ENCODE measurements at regions not wholly inside any gene's neighbourhood (a gene's known extent, or its start where the extent isn't known, plus 50 kb on each side); places are given as distances from the start of the nearest gene placed in this dataset.
A peak's percentile ranks its signal among the peaks of the same experiment; 100 is the strongest.

GRCh38 chr2:19244460-19245363, 113.7 kb downstream of the OSR1 start:
- Histone ChIP-seq H3K4me3 (no peak overlapping the region), H3K4me1 (no peaks in the 10 kb centered on the region), H3K27ac (no peak overlapping the region), H3K27me3 (no peaks in the 10 kb centered on the region), H3K9me3 (no peaks in the 10 kb centered on the region), H3K36me3 (no peaks in the 10 kb centered on the region)
- TF ChIP-seq CTCF (IDR thresholded peaks at IDR 0.05) (no peak), POLR2A (IDR thresholded peaks at IDR 0.05) (no peak)
- DNase-seq: no peak
- WGBS, 2 donors: 82 to 83% methylated on average over 9 of the region's 9 CpGs
- intact Hi-C loops (cut with DNase I): no loop called here

GRCh38 chr2:19238440-19239060, 119.9 kb downstream of the OSR1 start:
- Histone ChIP-seq H3K9me3 (no peaks in the 10 kb centered on the region), H3K4me3 (no peak overlapping the region), H3K27ac (no peak overlapping the region), H3K27me3 (no peaks in the 10 kb centered on the region), H3K4me1 (peaks cover 0 to 24% (median 7%) of the 10 kb centered on the region in 3 donors), H3K36me3 (no peaks in the 10 kb centered on the region)
- no peak for DNase-seq
- WGBS, 2 donors: 43 to 83% methylated on average over 7 to 8 of the region's 8 CpGs
- no peak for TF ChIP-seq POLR2A (IDR thresholded peaks at IDR 0.05)
- no peak for TF ChIP-seq CTCF (IDR thresholded peaks at IDR 0.05)
- intact Hi-C loops (cut with DNase I): no loop called here

GRCh38 chr2:19235308-19235707, 123.1 kb downstream of the OSR1 start:
- no peak for DNase-seq
- no peaks in the 10 kb centered on the region for H3K36me3 ChIP-seq
- WGBS, 2 donors: 15 to 27% methylated on average over 2 of the region's 2 CpGs
- no peak for TF ChIP-seq CTCF (IDR thresholded peaks at IDR 0.05)
- TF ChIP-seq POLR2A (IDR thresholded peaks at IDR 0.05): no peak
- H3K27me3 ChIP-seq: no peaks in the 10 kb centered on the region
- H3K4me1 ChIP-seq: peaks cover 0 to 24% (median 7%) of the 10 kb centered on the region in 3 donors
- peak overlapping the region; percentile 40 to 54 (median 42) for H3K27ac ChIP-seq
- H3K9me3 ChIP-seq: no peaks in the 10 kb centered on the region
- no peak overlapping the region for H3K4me3 ChIP-seq
- intact Hi-C loops (cut with DNase I): no loop called here

- Histone ChIP-seq H3K27me3 (peaks cover 0 to 10% (median 0%) of the 10 kb centered on the region in 4 donors), H3K4me3 (no peak overlapping the region), H3K4me1 (peaks cover 0 to 42% (median 12%) of the 10 kb centered on the region in 3 donors), H3K9me3 (no peaks in the 10 kb centered on the region), H3K36me3 (no peaks in the 10 kb centered on the region), H3K27ac (no peak overlapping the region)
- 67 to 100% methylated on average over 1 of the region's 1 CpG for WGBS, 2 donors
- TF ChIP-seq CTCF (IDR thresholded peaks at IDR 0.05) (no peak), POLR2A (IDR thresholded peaks at IDR 0.05) (no peak)
- intact Hi-C loops (cut with DNase I): no loop called here
- DNase-seq: no peak
Observed at GRCh38 chr2:19232312-19232711, 126.1 kb downstream of the OSR1 start.

GRCh38 chr2:19231625-19232024, 126.8 kb downstream of the OSR1 start:
- WGBS, 2 donors: 96 to 100% methylated on average over 2 of the region's 2 CpGs
- Histone ChIP-seq H3K4me1 (peaks cover 0 to 43% (median 12%) of the 10 kb centered on the region in 3 donors), H3K36me3 (no peaks in the 10 kb centered on the region), H3K27ac (no peak overlapping the region), H3K27me3 (peaks cover 0 to 16% (median 0%) of the 10 kb centered on the region in 4 donors), H3K4me3 (no peak overlapping the region), H3K9me3 (no peaks in the 10 kb centered on the region)
- TF ChIP-seq POLR2A (IDR thresholded peaks at IDR 0.05) (no peak), CTCF (IDR thresholded peaks at IDR 0.05) (no peak)
- intact Hi-C loops (cut with DNase I): no loop called here
- DNase-seq: no peak

All from esophagus squamous epithelium (tissue), 5 donors.